Adrenal gland (tissue), 5 donors: ENCODE measurements at regions not wholly inside any gene's neighbourhood (a gene's known extent, or its start where the extent isn't known, plus 50 kb on each side); places are given as distances from the start of the nearest gene placed in this dataset.

Experiments used
- CTCF ChIP-seq, 6 experiments: fragments of 450-650 bp in 4 of 6; fragments of 200-600 bp in 2 of 6; sonication (generic) in 1 of 6; IDR thresholded peaks; 1 replicate in 5 of 6; 2 replicates in 1 of 6; pipeline versions ENCODE4 v1.5.1 to v1.8.0; 2016 to 2021; ENCODE audit warnings: antibody characterized with exemption in 6 of 6, mild to moderate bottlenecking in 2 of 6, moderate library complexity in 1 of 6
- POLR2A ChIP-seq, 2 donors: fragments of 450-650 bp; IDR thresholded peaks; one replicate each; pipeline ENCODE4 v1.6.1; 2017; ENCODE audit warnings: antibody characterized with exemption in 2 of 2, mild to moderate bottlenecking in 2 of 2, moderate library complexity in 1 of 2
- donor health status: DM: no; HTN: no; CAD: no.

- TF ChIP-seq CTCF (IDR thresholded peaks at IDR 0.05) (no peak), POLR2A (IDR thresholded peaks at IDR 0.05) (no peak)
Measured at GRCh38 chr18:34543356-34543755, 166.7 kb upstream of the DTNA start.
